CD14-positive monocyte (primary cell): ENCODE measurements at regions not wholly inside any gene's neighbourhood (a gene's known extent, or its start where the extent isn't known, plus 50 kb on each side); places are given as distances from the start of the nearest gene placed in this dataset.

Experiments
- DNase-seq, 3 donors: peaks; one replicate each; pipeline ENCODE4 v3.0.0-alpha.2; 2011 to 2022
- H2AFZ ChIP-seq: 2 replicates; pipeline ENCODE4 v1.6.0; 2012; ENCODE audit warnings: mild to moderate bottlenecking, low read depth, low read length, inconsistent platforms; ENCODE audit not compliant: insufficient read depth, poor library complexity, severe bottlenecking
- H3K27ac ChIP-seq, 2 donors: 1 replicate in 1 of 2; 2 replicates in 1 of 2; pipeline ENCODE4 v1.5.1; 2012 to 2013; ENCODE audit warnings: low read length in 2 of 2, control low read depth in 1 of 2, inconsistent platforms in 1 of 2, low read depth in 1 of 2, mild to moderate bottlenecking in 1 of 2
- H3K27me3 ChIP-seq, 2 donors: one replicate each; pipeline versions ENCODE4 v1.6.0 to v1.6.1; 2011 to 2013; ENCODE audit warnings: low read length in 2 of 2; ENCODE audit not compliant: control insufficient read depth in 2 of 2, insufficient read depth in 2 of 2
- H3K36me3 ChIP-seq, 2 donors: replicated peaks in 1 of 2; 1 replicate in 1 of 2; 2 replicates in 1 of 2; pipeline versions ENCODE4 v1.5.1 to v1.6.1; 2012 to 2013; ENCODE audit warnings: low read length in 2 of 2, control low read depth in 1 of 2, inconsistent platforms in 1 of 2, mild to moderate bottlenecking in 1 of 2; ENCODE audit not compliant: insufficient read depth in 2 of 2, control insufficient read depth in 1 of 2
- H3K4me1 ChIP-seq, 2 donors: 1 replicate in 1 of 2; 2 replicates in 1 of 2; pipeline versions ENCODE4 v1.5.1 to v1.6.1; 2012 to 2013; ENCODE audit warnings: low read length in 2 of 2, control low read depth in 1 of 2, inconsistent platforms in 1 of 2, mild to moderate bottlenecking in 1 of 2, moderate library complexity in 1 of 2; ENCODE audit not compliant: insufficient read depth in 2 of 2, control insufficient read depth in 1 of 2
- H3K4me2 ChIP-seq: replicated peaks from 2 replicates; pipeline ENCODE3; 2012; ENCODE audit warnings: low read length, moderate library complexity, mild to moderate bottlenecking; ENCODE audit not compliant: poor library complexity, severe bottlenecking; ENCODE audit errors: extremely low read depth
- H3K4me3 ChIP-seq, 3 experiments: fragments of 200-600 bp in 1 of 3; sonication (generic) in 1 of 3; replicated peaks in 1 of 3; 1 replicate in 2 of 3; 2 replicates in 1 of 3; pipeline ENCODE4 v1.5.1; 2011 to 2013; ENCODE audit warnings: low read length in 3 of 3, mild to moderate bottlenecking in 3 of 3, control low read depth in 2 of 3, low read depth in 2 of 3, inconsistent platforms in 1 of 3, moderate library complexity in 1 of 3
- H3K79me2 ChIP-seq: 2 replicates; pipeline ENCODE4 v1.6.0; 2012; ENCODE audit warnings: mild to moderate bottlenecking, control low read depth, inconsistent platforms, low read length, moderate library complexity; ENCODE audit not compliant: insufficient read depth
- H3K9ac ChIP-seq: 2 replicates; pipeline ENCODE4 v1.6.0; 2017; ENCODE audit warnings: low read length, mild to moderate bottlenecking; ENCODE audit not compliant: insufficient read depth, poor library complexity, severe bottlenecking
- H3K9me3 ChIP-seq, 2 donors: replicated peaks in 1 of 2; 1 replicate in 1 of 2; 2 replicates in 1 of 2; pipeline versions ENCODE4 v1.5.1 to v1.6.1; 2012 to 2013; ENCODE audit warnings: low read length in 2 of 2, control low read depth in 1 of 2; ENCODE audit not compliant: control insufficient read depth in 1 of 2, insufficient read depth in 1 of 2
- H4K20me1 ChIP-seq: 2 replicates; pipeline ENCODE4 v1.6.0; 2012; ENCODE audit warnings: mild to moderate bottlenecking, low read length, control low read depth, moderate library complexity; ENCODE audit not compliant: insufficient read depth
- H3K27ac Mint-ChIP-seq, 7 donors: one replicate each; pipeline ENCODE4 v1.8.0; 2020; ENCODE audit warnings: mild to moderate bottlenecking in 7 of 7, mixed read lengths in 7 of 7, moderate library complexity in 6 of 7, inconsistent platforms in 2 of 7
- H3K27me3 Mint-ChIP-seq, 3 donors: one replicate each; pipeline ENCODE4 v1.8.0; 2021 to 2022; ENCODE audit warnings: low read depth in 3 of 3, mild to moderate bottlenecking in 3 of 3, mixed read lengths in 3 of 3, moderate library complexity in 3 of 3, inconsistent platforms in 1 of 3
- H3K36me3 Mint-ChIP-seq, 2 donors: one replicate each; pipeline ENCODE4 v1.8.0; 2020; ENCODE audit warnings: mixed read lengths in 2 of 2, inconsistent platforms in 1 of 2, mild to moderate bottlenecking in 1 of 2
- H3K4me1 Mint-ChIP-seq: one replicate; pipeline ENCODE4 v1.8.0; 2020; ENCODE audit warnings: mild to moderate bottlenecking, mixed read lengths
- H3K4me3 Mint-ChIP-seq, 2 donors: one replicate each; pipeline ENCODE4 v1.8.0; 2020; ENCODE audit warnings: mild to moderate bottlenecking in 2 of 2, mixed read lengths in 2 of 2, moderate library complexity in 1 of 2
- H3K9me3 Mint-ChIP-seq, 7 donors: one replicate each; pipeline ENCODE4 v1.8.0; 2020 to 2022; ENCODE audit warnings: mixed read lengths in 7 of 7, mild to moderate bottlenecking in 6 of 7, moderate library complexity in 6 of 7, inconsistent platforms in 2 of 7
- WGBS: methylation state at CpG from one replicate; pipeline ENCODE4 v1.1.5; 2013; ENCODE audit warnings: missing lambda C conversion rate; ENCODE audit not compliant: insufficient coverage; 5-methylcytosine and 5-hydroxymethylcytosine counted together
- intact Hi-C, 2 donors: fragments of 100-400 bp; cut with micrococcal nuclease; formaldehyde crosslinking; loops; one replicate each; pipeline versions ENCODE4 v1.15.0 to v1.15.1; 2023
- TF ChIP-seq, protein P1 (sequence below): fragments of 200-600 bp; IDR thresholded peaks from one replicate; pipeline ENCODE4 v1.8.0; 2022; ENCODE audit warnings: antibody characterized with exemption, mild to moderate bottlenecking

DNA sequence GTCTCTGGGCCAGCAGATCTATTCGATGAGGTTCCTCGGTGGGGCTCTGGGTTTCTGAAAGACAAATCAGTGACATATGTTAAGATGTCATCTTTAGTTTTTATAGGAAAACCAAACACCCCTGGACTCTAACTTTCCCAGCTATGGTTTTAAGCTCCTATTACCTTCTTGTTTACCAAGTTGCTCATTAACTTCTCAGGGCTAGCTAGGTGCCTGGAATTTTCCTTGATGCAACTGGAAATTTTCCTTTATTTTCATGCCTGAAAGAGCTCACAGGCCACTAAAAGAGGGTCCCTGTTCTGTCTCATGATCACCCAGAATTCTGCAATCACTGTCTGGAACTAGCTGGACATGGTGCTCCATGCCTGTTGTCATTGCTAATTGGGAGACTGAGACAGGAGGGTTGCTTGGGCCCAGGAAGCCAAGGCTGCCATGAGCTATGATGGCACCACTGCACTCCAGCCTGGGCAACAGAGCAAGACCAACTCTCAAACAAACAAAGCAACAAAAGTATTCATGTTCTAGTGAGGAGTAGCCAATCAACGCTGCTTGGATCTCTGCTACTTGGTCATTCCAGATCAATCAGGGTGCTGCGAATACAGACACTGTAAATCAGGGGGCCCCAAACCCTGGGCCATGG lies 1173.5 kb upstream of the AUTS2 start:
- Histone ChIP-seq H3K27ac (no peak overlapping the region), H3K4me1 (no peaks in the 10 kb centered on the region), H3K9ac (no peak overlapping the region), H4K20me1 (no peaks in the 10 kb centered on the region), H3K9me3 (peaks cover 33 to 56% of the 10 kb centered on the region in 2 donors), H3K79me2 (no peaks in the 10 kb centered on the region), H3K4me2 (no peak overlapping the region), H3K4me3 (no peak overlapping the region), H2AFZ (no peak overlapping the region), H3K36me3 (no peaks in the 10 kb centered on the region), H3K27me3 (no peaks in the 10 kb centered on the region)
- H3K9me3 Mint-ChIP-seq, result peaks cover 8 to 37% (median 30%) of the 10 kb centered on the region in 7 donors
- peaks cover 0 to 3% (median 0%) of the 10 kb centered on the region in 3 donors for H3K27me3 Mint-ChIP-seq
- intact Hi-C loops, result no loop called here
- H3K4me1 Mint-ChIP-seq, result no peaks in the 10 kb centered on the region
- TF ChIP-seq, protein P1, sequence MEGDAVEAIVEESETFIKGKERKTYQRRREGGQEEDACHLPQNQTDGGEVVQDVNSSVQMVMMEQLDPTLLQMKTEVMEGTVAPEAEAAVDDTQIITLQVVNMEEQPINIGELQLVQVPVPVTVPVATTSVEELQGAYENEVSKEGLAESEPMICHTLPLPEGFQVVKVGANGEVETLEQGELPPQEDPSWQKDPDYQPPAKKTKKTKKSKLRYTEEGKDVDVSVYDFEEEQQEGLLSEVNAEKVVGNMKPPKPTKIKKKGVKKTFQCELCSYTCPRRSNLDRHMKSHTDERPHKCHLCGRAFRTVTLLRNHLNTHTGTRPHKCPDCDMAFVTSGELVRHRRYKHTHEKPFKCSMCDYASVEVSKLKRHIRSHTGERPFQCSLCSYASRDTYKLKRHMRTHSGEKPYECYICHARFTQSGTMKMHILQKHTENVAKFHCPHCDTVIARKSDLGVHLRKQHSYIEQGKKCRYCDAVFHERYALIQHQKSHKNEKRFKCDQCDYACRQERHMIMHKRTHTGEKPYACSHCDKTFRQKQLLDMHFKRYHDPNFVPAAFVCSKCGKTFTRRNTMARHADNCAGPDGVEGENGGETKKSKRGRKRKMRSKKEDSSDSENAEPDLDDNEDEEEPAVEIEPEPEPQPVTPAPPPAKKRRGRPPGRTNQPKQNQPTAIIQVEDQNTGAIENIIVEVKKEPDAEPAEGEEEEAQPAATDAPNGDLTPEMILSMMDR, result no peak
- H3K27ac Mint-ChIP-seq, result no peak overlapping the region
- no peak for DNase-seq
- WGBS, result 100% methylated on average over 2 of the region's 4 CpGs
- H3K36me3 Mint-ChIP-seq, result no peaks in the 10 kb centered on the region
- no peak overlapping the region for H3K4me3 Mint-ChIP-seq

DNA sequence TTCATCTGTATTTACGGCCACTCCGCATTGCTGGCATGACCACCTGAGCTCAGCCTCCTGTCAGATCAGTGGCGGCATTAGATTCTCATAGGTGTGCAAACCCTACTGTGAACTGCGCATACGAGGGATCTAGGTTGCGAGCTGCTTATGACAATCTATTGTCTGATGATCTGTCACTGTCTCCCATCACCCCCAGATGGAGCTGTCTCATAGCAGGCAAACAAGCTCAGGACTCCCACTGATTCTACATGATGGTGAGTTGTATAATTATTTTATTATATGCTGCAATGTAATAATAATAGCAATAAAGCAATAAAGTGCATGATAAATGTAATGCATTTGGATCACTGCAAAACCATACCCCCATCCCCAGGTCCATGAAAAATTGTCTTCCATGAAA lies 1172.9 kb upstream of the AUTS2 start:
- Histone ChIP-seq H3K27me3 (no peaks in the 10 kb centered on the region), H4K20me1 (no peaks in the 10 kb centered on the region), H3K9me3 (peaks cover 30 to 56% of the 10 kb centered on the region in 2 donors), H3K36me3 (no peaks in the 10 kb centered on the region), H3K79me2 (no peaks in the 10 kb centered on the region), H3K4me3 (no peak overlapping the region), H2AFZ (no peak overlapping the region), H3K9ac (no peak overlapping the region), H3K4me2 (no peak overlapping the region), H3K27ac (no peak overlapping the region), H3K4me1 (no peaks in the 10 kb centered on the region)
- intact Hi-C loops, result no loop called here
- Mint-ChIP-seq H3K4me1 (no peaks in the 10 kb centered on the region), H3K27me3 (peaks cover 0 to 3% (median 0%) of the 10 kb centered on the region in 3 donors), H3K9me3 (peaks cover 8 to 37% (median 29%) of the 10 kb centered on the region in 7 donors), H3K36me3 (no peaks in the 10 kb centered on the region), H3K4me3 (no peak overlapping the region), H3K27ac (no peak overlapping the region)
- no peak for DNase-seq
- 96% methylated on average over 3 of the region's 6 CpGs for WGBS
- TF ChIP-seq, protein P1, result no peak
